HL-60 (cell line): ENCODE measurements at regions not wholly inside any gene's neighbourhood (a gene's known extent, or its start where the extent isn't known, plus 50 kb on each side); places are given as distances from the start of the nearest gene placed in this dataset.

Source experiments
- GABPA ChIP-seq: IDR thresholded peaks from 2 replicates; pipeline ENCODE4 v1.6.1; 2012; ENCODE audit warnings: low read depth
- POLR2AphosphoS5 ChIP-seq: IDR thresholded peaks from 2 replicates; pipeline ENCODE4 v1.6.1; 2012; ENCODE audit warnings: low read depth
- TF ChIP-seq, protein P1 (sequence below): IDR thresholded peaks from one replicate; pipeline ENCODE4 v1.5.1; 2011; ENCODE audit warnings: low read length, control low read depth, inconsistent platforms; ENCODE audit not compliant: insufficient read depth
- TF ChIP-seq, protein P2 (sequence below): IDR thresholded peaks from 2 replicates; pipeline ENCODE4 v1.6.1; 2012; ENCODE audit warnings: low read depth; ENCODE audit not compliant: insufficient replicate concordance

DNA sequence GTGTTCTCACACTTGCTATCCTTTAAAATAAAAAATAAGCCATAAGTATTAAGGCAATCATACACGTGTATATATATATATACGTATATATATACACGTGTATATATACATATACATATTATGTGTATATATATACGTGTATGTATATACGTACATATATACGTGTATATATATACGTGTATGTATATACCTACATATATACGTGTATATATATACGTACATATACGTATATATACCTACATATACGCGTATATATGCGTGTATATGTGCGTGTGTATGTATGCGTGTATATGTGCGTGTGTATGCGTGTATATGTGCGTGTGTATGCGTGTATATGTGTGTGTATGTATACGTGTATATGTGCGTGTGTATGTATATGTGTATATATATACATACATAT, 477.3 kb upstream of the ARRDC4 start:
- TF ChIP-seq, protein P1, sequence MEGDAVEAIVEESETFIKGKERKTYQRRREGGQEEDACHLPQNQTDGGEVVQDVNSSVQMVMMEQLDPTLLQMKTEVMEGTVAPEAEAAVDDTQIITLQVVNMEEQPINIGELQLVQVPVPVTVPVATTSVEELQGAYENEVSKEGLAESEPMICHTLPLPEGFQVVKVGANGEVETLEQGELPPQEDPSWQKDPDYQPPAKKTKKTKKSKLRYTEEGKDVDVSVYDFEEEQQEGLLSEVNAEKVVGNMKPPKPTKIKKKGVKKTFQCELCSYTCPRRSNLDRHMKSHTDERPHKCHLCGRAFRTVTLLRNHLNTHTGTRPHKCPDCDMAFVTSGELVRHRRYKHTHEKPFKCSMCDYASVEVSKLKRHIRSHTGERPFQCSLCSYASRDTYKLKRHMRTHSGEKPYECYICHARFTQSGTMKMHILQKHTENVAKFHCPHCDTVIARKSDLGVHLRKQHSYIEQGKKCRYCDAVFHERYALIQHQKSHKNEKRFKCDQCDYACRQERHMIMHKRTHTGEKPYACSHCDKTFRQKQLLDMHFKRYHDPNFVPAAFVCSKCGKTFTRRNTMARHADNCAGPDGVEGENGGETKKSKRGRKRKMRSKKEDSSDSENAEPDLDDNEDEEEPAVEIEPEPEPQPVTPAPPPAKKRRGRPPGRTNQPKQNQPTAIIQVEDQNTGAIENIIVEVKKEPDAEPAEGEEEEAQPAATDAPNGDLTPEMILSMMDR = no peak
- TF ChIP-seq, protein P2, sequence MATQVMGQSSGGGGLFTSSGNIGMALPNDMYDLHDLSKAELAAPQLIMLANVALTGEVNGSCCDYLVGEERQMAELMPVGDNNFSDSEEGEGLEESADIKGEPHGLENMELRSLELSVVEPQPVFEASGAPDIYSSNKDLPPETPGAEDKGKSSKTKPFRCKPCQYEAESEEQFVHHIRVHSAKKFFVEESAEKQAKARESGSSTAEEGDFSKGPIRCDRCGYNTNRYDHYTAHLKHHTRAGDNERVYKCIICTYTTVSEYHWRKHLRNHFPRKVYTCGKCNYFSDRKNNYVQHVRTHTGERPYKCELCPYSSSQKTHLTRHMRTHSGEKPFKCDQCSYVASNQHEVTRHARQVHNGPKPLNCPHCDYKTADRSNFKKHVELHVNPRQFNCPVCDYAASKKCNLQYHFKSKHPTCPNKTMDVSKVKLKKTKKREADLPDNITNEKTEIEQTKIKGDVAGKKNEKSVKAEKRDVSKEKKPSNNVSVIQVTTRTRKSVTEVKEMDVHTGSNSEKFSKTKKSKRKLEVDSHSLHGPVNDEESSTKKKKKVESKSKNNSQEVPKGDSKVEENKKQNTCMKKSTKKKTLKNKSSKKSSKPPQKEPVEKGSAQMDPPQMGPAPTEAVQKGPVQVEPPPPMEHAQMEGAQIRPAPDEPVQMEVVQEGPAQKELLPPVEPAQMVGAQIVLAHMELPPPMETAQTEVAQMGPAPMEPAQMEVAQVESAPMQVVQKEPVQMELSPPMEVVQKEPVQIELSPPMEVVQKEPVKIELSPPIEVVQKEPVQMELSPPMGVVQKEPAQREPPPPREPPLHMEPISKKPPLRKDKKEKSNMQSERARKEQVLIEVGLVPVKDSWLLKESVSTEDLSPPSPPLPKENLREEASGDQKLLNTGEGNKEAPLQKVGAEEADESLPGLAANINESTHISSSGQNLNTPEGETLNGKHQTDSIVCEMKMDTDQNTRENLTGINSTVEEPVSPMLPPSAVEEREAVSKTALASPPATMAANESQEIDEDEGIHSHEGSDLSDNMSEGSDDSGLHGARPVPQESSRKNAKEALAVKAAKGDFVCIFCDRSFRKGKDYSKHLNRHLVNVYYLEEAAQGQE = no peak
- TF ChIP-seq GABPA (no peak), POLR2AphosphoS5 (no peak)
